HL-60 (cell line): ENCODE measurements at regions not wholly inside any gene's neighbourhood (a gene's known extent, or its start where the extent isn't known, plus 50 kb on each side); places are given as distances from the start of the nearest gene placed in this dataset.

Source experiments
- GABPA ChIP-seq: IDR thresholded peaks from 2 replicates; pipeline ENCODE4 v1.6.1; 2012; ENCODE audit warnings: low read depth
- POLR2AphosphoS5 ChIP-seq: IDR thresholded peaks from 2 replicates; pipeline ENCODE4 v1.6.1; 2012; ENCODE audit warnings: low read depth
- REST ChIP-seq: IDR thresholded peaks from 2 replicates; pipeline ENCODE4 v1.6.1; 2012; ENCODE audit warnings: low read depth; ENCODE audit not compliant: insufficient replicate concordance
- TF ChIP-seq, protein P1 (sequence below): IDR thresholded peaks from one replicate; pipeline ENCODE4 v1.5.1; 2011; ENCODE audit warnings: low read length, control low read depth, inconsistent platforms; ENCODE audit not compliant: insufficient read depth

- TF ChIP-seq POLR2AphosphoS5 (no peak), REST (no peak), GABPA (no peak)
- TF ChIP-seq, protein P1, sequence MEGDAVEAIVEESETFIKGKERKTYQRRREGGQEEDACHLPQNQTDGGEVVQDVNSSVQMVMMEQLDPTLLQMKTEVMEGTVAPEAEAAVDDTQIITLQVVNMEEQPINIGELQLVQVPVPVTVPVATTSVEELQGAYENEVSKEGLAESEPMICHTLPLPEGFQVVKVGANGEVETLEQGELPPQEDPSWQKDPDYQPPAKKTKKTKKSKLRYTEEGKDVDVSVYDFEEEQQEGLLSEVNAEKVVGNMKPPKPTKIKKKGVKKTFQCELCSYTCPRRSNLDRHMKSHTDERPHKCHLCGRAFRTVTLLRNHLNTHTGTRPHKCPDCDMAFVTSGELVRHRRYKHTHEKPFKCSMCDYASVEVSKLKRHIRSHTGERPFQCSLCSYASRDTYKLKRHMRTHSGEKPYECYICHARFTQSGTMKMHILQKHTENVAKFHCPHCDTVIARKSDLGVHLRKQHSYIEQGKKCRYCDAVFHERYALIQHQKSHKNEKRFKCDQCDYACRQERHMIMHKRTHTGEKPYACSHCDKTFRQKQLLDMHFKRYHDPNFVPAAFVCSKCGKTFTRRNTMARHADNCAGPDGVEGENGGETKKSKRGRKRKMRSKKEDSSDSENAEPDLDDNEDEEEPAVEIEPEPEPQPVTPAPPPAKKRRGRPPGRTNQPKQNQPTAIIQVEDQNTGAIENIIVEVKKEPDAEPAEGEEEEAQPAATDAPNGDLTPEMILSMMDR, result no peak
Measured at GRCh38 chr3:80705290-80705689, 937.5 kb upstream of the ROBO1 start.
